ENCODE measurements at regions not wholly inside any gene's neighbourhood (a gene's known extent, or its start where the extent isn't known, plus 50 kb on each side); places are given as distances from the start of the nearest gene placed in this dataset.

DNA sequence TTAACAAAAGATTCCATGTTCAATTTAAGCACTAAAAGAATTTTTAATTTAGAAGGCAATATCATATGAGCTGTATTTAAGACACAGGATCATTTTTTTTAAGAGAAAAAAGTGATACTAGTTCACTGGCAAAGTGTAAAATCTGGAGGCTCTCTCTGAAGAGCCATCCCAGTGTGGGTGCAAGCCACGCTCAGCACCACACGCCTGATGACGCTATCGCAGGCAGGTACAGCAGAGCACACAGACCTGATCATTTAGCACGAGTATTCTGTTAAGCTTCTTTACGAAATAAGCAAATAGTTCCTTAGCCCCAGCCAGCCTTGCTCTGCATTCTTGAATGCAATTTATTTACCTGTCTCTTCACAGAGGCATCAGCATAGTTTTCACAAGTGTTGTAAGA is 198.6 kb downstream of the SIPA1L2 start:
- intact Hi-C loops (cut with micrococcal nuclease; ENCODE audit: unreplicated experiment) (no loop called here), in situ Hi-C loops (cut with HindIII; ENCODE audit: low pct_unique_long_range_greater_than_20kb, low sequenced_read_pairs) (no loop called here)
- ChIA-PET POLR2A (no interaction called here), CTCF (no interaction called here)
- Histone ChIP-seq H3K27ac (ENCODE audit: low read length) (no peak overlapping the region), H3K36me3 (ENCODE audit: control insufficient read depth, insufficient read depth, low read length) (no peaks in the 10 kb centered on the region), H3K4me1 (ENCODE audit: control insufficient read depth, insufficient read depth, low read length) (no peaks in the 10 kb centered on the region), H3K4me3 (ENCODE audit: low read depth in 2 of 2, low read length in 2 of 2) (no peak overlapping the region), H3K27me3 (ENCODE audit: control insufficient read depth, insufficient read depth, low read length) (no peaks in the 10 kb centered on the region), H3K9me3 (ENCODE audit: control insufficient read depth, insufficient read depth, low read depth, low read length) (no peaks in the 10 kb centered on the region)
- no peak for TF ChIP-seq SIN3A (IDR thresholded peaks at IDR 0.05; ENCODE audit: borderline replicate concordance, insufficient read depth, low read depth, low read length)
- TF ChIP-seq, protein P1, sequence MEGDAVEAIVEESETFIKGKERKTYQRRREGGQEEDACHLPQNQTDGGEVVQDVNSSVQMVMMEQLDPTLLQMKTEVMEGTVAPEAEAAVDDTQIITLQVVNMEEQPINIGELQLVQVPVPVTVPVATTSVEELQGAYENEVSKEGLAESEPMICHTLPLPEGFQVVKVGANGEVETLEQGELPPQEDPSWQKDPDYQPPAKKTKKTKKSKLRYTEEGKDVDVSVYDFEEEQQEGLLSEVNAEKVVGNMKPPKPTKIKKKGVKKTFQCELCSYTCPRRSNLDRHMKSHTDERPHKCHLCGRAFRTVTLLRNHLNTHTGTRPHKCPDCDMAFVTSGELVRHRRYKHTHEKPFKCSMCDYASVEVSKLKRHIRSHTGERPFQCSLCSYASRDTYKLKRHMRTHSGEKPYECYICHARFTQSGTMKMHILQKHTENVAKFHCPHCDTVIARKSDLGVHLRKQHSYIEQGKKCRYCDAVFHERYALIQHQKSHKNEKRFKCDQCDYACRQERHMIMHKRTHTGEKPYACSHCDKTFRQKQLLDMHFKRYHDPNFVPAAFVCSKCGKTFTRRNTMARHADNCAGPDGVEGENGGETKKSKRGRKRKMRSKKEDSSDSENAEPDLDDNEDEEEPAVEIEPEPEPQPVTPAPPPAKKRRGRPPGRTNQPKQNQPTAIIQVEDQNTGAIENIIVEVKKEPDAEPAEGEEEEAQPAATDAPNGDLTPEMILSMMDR (IDR thresholded peaks at IDR 0.05): no peak
- TF ChIP-seq, protein P2, sequence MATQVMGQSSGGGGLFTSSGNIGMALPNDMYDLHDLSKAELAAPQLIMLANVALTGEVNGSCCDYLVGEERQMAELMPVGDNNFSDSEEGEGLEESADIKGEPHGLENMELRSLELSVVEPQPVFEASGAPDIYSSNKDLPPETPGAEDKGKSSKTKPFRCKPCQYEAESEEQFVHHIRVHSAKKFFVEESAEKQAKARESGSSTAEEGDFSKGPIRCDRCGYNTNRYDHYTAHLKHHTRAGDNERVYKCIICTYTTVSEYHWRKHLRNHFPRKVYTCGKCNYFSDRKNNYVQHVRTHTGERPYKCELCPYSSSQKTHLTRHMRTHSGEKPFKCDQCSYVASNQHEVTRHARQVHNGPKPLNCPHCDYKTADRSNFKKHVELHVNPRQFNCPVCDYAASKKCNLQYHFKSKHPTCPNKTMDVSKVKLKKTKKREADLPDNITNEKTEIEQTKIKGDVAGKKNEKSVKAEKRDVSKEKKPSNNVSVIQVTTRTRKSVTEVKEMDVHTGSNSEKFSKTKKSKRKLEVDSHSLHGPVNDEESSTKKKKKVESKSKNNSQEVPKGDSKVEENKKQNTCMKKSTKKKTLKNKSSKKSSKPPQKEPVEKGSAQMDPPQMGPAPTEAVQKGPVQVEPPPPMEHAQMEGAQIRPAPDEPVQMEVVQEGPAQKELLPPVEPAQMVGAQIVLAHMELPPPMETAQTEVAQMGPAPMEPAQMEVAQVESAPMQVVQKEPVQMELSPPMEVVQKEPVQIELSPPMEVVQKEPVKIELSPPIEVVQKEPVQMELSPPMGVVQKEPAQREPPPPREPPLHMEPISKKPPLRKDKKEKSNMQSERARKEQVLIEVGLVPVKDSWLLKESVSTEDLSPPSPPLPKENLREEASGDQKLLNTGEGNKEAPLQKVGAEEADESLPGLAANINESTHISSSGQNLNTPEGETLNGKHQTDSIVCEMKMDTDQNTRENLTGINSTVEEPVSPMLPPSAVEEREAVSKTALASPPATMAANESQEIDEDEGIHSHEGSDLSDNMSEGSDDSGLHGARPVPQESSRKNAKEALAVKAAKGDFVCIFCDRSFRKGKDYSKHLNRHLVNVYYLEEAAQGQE (IDR thresholded peaks at IDR 0.05; ENCODE audit: insufficient read depth in 1 of 2, low read depth in 2 of 2, low read length in 1 of 2): no peak
- TF ChIP-seq POLR2AphosphoS5 (IDR thresholded peaks at IDR 0.05; ENCODE audit: low read depth, low read length): no peak
- TF ChIP-seq TCF7L2 (IDR thresholded peaks at IDR 0.05; ENCODE audit: low read depth, low read length): no peak
- ATAC-seq (no peak), DNase-seq (ENCODE audit: low read depth, low spot score) (no peak)
- BruUV-seq (replicated peaks): no TSS peak

DNA sequence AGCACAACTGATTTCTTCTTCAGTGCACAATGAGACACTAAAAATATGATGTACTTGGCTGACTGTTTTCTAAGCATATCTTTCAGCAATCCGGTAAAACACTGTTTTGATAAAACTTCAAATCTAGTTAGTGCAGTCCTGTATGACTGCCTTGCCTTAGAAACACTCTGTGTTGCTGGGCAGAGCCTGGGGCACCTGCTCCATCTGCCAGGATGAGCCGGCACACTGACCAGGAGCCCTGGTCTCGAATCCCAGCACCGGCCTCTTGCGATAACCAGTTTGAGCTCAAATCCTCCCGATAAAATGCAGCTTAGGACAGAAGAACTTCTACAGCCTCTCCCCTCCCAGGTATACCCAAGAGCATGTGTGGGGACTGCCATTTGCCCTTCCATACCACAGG is 199.5 kb downstream of the SIPA1L2 start:
- Histone ChIP-seq H3K4me1 (ENCODE audit: control insufficient read depth, insufficient read depth, low read length) (no peaks in the 10 kb centered on the region), H3K36me3 (ENCODE audit: control insufficient read depth, insufficient read depth, low read length) (no peaks in the 10 kb centered on the region), H3K27me3 (ENCODE audit: control insufficient read depth, insufficient read depth, low read length) (no peaks in the 10 kb centered on the region), H3K9me3 (ENCODE audit: control insufficient read depth, insufficient read depth, low read depth, low read length) (no peaks in the 10 kb centered on the region), H3K4me3 (ENCODE audit: low read depth in 2 of 2, low read length in 2 of 2) (no peak overlapping the region), H3K27ac (ENCODE audit: low read length) (no peak overlapping the region)
- intact Hi-C loops (cut with micrococcal nuclease; ENCODE audit: unreplicated experiment) (no loop called here), in situ Hi-C loops (cut with HindIII; ENCODE audit: low pct_unique_long_range_greater_than_20kb, low sequenced_read_pairs) (no loop called here)
- no peak for ATAC-seq
- no TSS peak for BruUV-seq (replicated peaks)
- POLR2A ChIA-PET: no interaction called here
- TF ChIP-seq TCF7L2 (IDR thresholded peaks at IDR 0.05; ENCODE audit: low read depth, low read length): no peak
- TF ChIP-seq, protein P1 (IDR thresholded peaks at IDR 0.05): no peak
- TF ChIP-seq POLR2AphosphoS5 (IDR thresholded peaks at IDR 0.05; ENCODE audit: low read depth, low read length): no peak
- no peak for TF ChIP-seq SIN3A (IDR thresholded peaks at IDR 0.05; ENCODE audit: borderline replicate concordance, insufficient read depth, low read depth, low read length)
- TF ChIP-seq, protein P2 (IDR thresholded peaks at IDR 0.05; ENCODE audit: insufficient read depth in 1 of 2, low read depth in 2 of 2, low read length in 1 of 2): no peak
- CTCF ChIA-PET: no interaction called here
- no peak for DNase-seq (ENCODE audit: low read depth, low spot score)
